HG02981 (cell line): ENCODE measurements at regions not wholly inside any gene's neighbourhood (a gene's known extent, or its start where the extent isn't known, plus 50 kb on each side); places are given as distances from the start of the nearest gene placed in this dataset.

Experiments used
- ATAC-seq: cut with Tn5 transposase; IDR thresholded peaks from one replicate; pipeline ENCODE4 v1.9.1; 2021; ENCODE audit warnings: mild to moderate bottlenecking, moderate library complexity; ENCODE audit not compliant: unreplicated experiment

- no peak for ATAC-seq
These were observed 803.0 kb upstream of the KLHL1 start for GRCh38 chr13:70911286-70911685.

- ATAC-seq: no peak
These were observed 800.5 kb upstream of the KLHL1 start for GRCh38 chr13:70908795-70909194.

GRCh38 chr13:70905035-70905434 lies 796.8 kb upstream of the KLHL1 start:
- ATAC-seq: no peak

GRCh38 chr13:70896136-70896535 lies 787.9 kb upstream of the KLHL1 start:
- ATAC-seq: no peak

- ATAC-seq: no peak
These were observed 787.3 kb upstream of the KLHL1 start for GRCh38 chr13:70895599-70895998.

- no peak for ATAC-seq
These were observed 786.0 kb upstream of the KLHL1 start for GRCh38 chr13:70894258-70894657.

- ATAC-seq: peak; percentile 85
These were observed 785.6 kb upstream of the KLHL1 start for GRCh38 chr13:70893832-70894231.

GRCh38 chr13:70890289-70890688 lies 782.0 kb upstream of the KLHL1 start:
- ATAC-seq: no peak

GRCh38 chr13:70889163-70889562 lies 780.9 kb upstream of the KLHL1 start:
- ATAC-seq: no peak

GRCh38 chr13:70884196-70884595 lies 775.9 kb upstream of the KLHL1 start:
- no peak for ATAC-seq

- ATAC-seq: no peak
These were observed 766.4 kb upstream of the KLHL1 start for GRCh38 chr13:70874636-70875035.

- ATAC-seq: no peak
These were observed 756.5 kb upstream of the KLHL1 start for GRCh38 chr13:70864731-70865130.

GRCh38 chr13:70856711-70857110 lies 748.5 kb upstream of the KLHL1 start:
- ATAC-seq: no peak

GRCh38 chr13:70856025-70856424 lies 747.8 kb upstream of the KLHL1 start:
- no peak for ATAC-seq

GRCh38 chr13:70849222-70849621 lies 741.0 kb upstream of the KLHL1 start:
- ATAC-seq: no peak

GRCh38 chr13:70844391-70845108 lies 736.3 kb upstream of the KLHL1 start:
- ATAC-seq: no peak

GRCh38 chr13:70842062-70842644 lies 733.9 kb upstream of the KLHL1 start:
- ATAC-seq: no peak

- no peak for ATAC-seq
These were observed 733.2 kb upstream of the KLHL1 start for GRCh38 chr13:70841240-70842061.

- ATAC-seq: no peak
These were observed 727.1 kb upstream of the KLHL1 start for GRCh38 chr13:70835371-70835770.

- no peak for ATAC-seq
These were observed 721.5 kb upstream of the KLHL1 start for GRCh38 chr13:70829748-70830147.

- ATAC-seq: no peak
These were observed 709.3 kb upstream of the KLHL1 start for GRCh38 chr13:70817576-70817975.

- no peak for ATAC-seq
These were observed 708.6 kb upstream of the KLHL1 start for GRCh38 chr13:70816853-70817252.
